Activated T-cell treated with anti-CD3 and anti-CD28 coated beads for 1 hour (primary cell): ENCODE measurements at regions not wholly inside any gene's neighbourhood (a gene's known extent, or its start where the extent isn't known, plus 50 kb on each side); places are given as distances from the start of the nearest gene placed in this dataset.

Experiments used
- DNase-seq: peaks from one replicate; pipeline ENCODE4 v3.0.0-alpha.2; 2020; ENCODE audit warnings: low read depth

DNA sequence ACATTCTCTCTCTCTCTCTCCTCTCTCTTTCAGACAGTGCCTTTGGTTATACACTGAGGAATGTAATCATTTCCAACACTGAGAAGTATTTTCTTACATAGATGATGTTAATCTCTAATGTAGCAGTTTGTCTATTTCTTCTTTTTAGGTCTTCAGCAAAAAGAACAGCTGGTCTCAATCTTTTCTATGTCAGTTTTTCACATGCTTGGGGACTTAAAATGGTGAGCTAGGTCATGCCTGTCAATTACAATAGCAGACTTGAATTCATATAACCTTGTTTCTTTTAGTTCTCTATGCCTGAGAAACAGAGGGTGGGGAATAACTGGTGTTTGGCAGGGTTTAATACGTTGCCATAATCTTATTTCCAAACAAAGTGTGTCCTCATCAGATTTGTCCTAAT, 786.2 kb downstream of the SQOR start:
- no peak for DNase-seq

DNA sequence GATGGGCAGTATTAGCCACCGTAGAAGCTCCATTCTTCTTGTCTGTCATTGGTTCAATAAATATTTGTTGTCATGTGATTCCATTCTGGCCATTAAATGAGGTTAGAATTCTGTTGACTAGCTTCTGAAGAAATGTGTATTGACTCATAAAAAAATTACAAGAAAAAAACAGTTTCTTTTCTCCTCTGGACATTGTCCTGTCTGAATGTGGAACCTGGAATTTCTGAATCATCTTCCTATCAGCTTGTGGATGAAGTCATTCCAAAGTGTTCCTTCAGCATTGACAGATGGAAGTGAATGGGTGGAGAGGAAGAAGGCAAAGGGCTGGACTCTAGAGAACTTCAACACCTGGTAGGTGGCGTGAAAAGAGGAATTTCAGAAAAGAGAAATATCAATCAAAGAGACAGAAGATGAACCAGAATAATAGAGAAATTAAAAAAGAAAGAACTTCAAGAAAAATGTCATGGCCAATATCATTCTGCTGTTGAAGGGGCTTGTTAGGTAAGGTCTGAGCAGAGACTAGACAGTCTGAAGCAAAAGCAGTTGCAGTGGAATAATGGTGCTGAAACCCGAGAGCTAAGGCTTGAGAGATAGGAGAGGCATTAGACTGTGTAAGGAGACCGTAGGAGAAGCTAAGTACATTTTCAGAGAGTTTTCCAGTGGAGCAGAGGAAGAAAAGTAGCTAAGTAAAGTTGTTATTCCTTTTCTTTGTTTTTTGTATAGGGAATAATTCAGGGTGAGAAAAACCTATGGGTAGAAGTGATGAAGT, 806.6 kb downstream of the SQOR start:
- DNase-seq, result no peak

DNA sequence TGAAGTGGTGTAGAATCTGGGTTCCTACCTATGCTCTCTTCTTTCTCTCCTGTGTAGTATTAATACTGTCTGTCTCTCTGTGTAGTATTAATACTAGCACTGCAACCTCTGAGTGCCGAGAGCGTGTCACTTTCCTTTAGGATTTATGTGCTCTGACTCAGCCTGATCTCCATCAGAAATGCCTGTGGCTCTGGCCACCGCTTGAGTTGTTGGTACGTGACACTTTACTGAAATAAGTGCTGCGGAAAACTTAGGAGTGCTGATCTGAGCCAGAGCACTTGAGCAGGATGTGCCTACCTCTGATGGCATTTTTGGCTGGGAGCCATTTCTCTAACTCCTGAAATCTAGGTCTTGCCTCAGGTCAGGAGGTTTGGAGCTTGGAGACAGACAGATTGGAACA, 807.4 kb downstream of the SQOR start:
- DNase-seq, result no peak

DNA sequence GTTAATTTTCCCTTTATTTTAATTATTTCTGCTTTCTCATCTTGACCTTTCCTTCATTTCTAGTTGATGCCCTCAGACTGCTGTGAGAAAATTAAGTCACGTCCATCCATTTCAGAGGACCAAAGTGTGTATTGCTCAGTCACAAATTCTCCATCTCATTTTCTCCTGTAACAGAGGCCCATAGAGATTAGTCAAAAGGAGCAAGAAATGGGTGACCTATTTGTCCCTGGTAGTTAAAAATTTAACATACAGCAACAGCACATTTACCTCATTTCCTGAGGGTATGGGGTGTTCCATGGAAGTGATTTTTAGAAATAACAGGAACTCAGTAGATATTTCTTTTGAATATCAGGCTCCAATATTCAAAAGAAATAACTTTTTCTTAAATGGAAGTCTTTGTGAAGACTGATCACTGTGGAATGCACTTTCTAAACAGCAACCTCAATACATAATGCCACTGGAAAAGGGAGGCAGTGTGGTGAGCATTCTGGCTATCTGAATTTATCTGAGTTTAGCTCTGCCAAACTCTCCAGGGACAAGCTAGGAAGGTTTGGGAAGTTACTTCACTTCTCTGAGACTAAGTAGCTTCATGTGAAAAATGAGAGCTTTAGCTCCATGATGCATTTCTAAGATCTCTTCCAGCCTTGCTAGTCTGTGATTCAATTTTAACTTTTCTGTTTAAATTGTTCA, 808.2 kb downstream of the SQOR start:
- DNase-seq, result no peak

DNA sequence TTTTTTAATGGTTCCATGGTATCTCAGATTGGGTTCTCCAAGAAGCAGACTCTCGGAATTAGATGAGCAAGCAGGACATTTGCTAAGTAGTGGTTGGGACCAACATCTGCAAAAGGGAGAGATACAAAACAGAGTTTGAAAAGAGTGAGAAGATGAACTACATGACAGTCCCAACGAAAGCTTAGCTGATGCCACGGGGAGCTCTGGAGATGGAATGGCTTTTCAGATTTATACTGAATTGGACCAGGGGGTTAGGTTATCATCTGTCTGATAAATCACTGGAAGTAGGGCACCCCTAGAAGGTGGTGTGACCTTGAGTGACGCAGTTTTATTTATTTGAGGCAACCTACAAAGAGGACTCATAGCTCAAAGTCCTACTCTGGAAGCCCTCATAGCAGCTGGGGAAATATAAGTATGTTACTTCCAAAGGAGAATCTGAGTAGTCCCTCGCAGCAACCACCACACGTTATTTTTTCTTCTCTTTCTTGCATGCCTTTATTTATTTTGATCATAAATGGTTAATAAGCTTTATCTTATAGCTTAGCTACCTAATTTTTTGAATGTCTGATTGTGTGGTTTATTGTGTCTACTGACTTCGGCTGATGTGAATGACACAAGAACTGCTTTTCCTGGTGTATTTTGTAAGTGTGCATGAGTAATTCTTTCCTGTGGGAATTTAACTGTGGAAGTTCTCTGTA, 815.4 kb downstream of the SQOR start:
- DNase-seq, result no peak

DNA sequence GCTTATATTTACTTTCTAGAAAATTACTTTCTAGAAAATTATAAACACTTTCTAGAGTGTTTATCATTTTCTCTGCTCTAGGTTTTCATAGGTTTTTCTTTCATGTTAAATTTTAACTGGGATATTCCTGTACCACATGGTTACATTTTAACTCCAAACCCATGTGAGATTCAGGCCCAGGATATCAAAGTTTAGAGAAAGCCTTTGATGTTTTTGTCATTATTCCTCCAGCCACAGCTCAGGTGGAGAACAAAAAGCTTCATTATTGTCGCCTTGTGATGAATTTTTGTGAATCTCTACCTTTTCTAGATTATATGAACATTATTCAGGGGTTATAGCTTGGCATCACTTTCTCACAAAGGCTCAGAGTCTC, 816.0 kb downstream of the SQOR start:
- DNase-seq, result no peak

DNA sequence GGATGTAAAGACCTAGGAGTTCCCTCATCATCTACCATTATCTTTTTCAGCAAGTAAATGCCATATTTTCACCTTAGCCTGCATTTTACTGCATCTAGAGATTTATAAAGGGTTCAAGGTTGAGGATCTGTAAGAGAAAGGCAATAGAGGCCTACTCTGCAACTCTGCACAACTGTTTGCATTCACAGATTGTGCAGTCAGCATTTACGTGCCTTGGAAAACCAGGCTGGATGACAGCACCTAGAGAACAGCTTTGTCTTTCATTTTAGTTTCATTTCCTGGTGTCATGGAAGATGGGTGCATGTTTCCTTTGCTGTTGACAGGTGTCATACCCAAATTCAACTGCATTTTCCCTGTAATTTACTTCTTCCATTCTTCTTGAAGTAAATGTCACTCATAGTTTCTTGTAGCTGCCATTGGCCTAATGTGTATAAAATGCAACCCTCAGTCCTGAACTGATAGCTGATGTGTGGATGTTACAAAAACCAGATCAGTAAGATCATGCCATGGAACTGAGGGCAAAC, 817.5 kb downstream of the SQOR start:
- DNase-seq, result no peak

DNA sequence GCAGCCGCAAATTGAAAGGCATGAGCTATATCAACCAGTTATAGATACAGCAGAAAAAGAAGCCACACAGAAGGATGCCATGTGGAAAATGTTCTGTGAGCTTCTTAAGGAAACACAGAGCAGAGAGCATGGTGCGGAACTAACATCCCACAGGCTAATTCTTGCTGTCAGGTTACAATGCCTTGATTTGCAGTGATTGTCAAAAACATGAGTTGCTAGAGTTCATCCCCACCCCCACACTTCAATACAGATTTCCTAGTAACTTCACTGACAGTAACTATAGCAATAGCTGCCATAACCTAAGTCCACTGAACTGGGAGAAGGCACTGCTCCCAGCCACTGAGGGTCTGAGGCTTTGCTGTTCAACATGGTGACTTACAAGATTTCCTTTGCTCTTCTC, 821.6 kb downstream of the SQOR start:
- no peak for DNase-seq

DNA sequence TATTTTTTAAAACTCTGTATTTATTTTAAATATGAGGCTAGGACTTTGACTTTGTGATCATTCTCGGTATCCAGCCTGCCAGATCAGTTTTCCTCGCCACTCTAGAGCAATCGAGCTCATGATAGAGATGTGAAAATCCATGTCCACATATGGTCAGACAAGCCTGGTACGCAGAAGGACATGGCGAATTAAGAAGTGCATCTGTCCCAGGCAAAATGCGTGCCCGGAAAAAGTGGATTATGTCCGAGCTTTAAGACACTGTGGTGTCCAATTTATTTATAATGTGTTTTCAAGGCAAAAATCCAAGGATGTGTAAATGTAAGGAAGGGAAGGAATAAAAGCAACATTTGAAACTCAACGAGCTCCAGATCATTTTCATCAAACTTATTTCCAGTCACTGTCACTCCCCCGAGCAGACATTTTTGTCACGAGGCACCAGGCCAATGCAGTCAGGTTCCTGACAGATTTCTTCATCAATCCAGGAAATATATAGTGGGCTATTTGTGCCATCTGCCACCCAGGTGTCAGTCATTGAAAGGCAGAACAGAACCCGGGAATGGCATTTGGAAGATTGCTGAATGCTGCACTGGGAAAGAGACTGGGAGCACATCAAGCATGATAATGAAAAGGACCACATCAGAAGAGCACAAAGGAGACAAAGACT, 825.7 kb downstream of the SQOR start:
- DNase-seq, result no peak

DNA sequence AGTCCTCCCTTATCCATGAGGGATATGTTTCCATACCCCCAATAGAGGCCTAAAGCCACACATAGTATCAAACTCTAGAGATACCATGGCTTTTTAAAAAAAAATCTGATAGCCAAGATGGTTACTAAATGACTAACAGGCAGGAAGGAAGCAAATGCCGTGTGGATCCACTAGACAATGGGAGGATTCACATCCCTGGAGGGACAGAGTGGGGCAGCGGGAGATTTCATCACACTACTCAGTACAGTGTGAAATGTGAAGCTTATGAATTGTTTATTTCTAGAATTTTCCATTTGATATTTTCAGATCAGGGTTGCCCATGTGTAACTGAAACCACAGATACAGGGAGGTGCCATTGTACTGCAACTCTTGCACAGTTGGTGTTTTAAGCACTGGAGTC, 826.6 kb downstream of the SQOR start:
- DNase-seq, result no peak

DNA sequence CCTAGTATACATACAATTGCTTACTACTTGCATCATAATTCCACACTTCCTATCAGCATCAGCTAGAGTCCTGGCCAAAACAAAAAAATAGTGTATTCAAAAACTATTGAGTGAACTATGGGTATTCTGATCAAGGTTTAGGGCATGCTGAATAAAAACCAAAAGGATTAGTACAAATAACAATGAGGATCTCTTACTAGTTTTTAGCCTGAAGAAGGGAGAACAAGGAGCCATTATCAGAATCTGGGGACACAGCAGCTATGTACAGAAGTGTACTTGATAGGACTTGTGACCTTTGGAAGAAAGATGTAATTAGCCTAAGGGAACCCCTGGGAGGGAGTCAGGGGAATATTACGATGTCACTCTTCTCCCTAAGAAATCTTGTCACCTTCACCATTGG, 832.2 kb downstream of the SQOR start:
- no peak for DNase-seq

DNA sequence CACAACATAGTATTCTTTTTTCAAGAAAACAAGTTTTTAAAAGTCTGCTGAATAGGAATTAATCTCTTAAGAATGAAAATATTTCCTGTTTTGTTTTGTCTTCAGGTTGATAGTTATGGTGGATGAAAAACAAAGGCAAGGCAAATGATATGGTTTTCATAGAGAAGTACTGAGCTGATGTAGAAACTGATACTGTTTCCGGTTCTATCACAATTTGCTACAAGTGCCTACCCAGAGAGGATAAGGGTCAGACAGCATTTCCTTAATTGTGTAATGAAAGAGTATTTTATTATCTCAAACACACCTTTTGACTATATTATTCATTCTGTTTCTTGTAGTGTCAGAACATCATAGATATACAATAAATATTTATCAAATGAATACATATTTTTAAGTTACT, 836.3 kb downstream of the SQOR start:
- no peak for DNase-seq

DNA sequence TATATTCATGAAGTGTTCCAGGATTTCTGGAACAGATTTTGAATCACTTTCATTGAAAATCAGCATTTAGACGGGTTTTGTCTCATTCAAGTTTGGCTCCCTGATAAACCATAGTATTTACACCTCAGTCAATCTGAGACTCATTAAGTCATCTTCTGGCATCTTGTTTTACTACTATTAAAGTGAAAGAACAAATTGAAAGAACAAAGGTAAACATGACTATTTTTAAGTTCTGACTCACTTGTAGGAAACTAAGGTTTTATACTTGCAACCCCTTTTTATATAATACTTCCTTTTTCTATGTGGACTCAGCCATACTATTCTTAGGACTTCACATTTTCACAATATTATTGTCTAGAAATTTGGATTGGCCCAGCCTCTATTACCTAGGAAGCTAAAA, 854.4 kb downstream of the SQOR start:
- no peak for DNase-seq

DNA sequence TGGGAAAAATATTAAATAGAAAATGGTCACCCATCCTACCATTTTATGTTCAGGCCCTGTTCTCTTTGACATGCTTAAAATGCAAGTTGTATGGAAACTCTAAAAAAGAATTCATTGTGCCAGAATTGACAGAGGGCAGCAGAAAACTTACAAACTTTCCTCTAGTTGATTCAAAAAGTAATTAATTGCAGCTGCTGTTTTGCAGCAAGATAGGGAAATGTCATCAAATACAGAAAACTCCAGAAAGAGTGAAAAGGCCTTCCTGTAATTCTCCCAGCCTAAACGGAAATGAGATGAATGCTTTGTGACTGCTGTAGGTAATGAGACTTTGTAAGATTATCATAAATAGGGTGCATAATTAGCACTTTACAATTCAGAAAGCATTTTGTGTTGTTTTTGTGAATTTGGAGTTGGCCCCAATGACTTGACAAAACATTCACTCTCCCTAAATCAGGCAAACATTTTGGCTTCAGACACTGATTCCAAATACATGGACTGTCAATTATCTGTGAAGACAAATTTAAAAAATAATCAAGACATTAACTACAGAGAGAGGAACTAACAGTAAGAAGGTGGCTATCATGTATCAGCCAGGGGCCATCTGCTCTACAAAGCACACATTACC, 861.8 kb downstream of the SQOR start:
- DNase-seq, result no peak

DNA sequence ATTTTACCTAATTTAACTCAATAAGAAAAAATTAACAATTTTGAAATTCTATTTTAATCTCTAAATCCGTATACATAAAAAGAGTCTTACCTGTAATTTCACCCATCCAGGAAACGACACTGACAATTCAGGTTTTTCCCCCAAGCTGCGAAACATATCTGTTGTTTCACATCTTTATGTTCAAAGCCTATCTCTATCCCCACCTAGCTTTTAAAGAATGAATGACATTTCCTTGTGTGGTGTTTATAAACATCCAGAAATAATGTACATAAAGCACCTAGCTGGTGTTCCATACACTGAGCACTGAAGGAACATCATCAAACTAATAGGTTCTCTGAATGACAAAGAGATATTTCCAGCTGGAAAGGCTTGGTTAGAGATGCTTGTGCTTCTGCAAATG, 867.8 kb downstream of the SQOR start:
- no peak for DNase-seq

DNA sequence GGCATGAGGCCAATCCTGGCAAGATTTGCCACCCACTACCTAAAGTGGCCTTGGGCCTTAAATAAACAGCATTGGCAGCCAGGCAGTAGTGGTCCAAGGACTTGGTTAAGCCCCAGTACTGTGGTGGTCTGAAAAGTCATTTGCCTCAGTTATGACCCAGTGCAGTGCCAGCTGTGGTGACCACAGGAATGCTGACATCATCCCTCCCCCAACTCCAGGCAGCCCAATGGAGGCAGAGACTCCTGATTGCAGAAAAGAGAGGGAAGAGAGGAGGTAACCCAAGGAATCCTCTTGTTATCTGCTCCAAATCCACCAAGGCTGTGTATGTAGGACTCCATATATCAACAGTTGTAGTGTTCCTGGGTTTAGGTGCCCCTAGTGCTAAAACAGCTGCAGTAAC, 883.6 kb downstream of the SQOR start:
- DNase-seq, result no peak

DNA sequence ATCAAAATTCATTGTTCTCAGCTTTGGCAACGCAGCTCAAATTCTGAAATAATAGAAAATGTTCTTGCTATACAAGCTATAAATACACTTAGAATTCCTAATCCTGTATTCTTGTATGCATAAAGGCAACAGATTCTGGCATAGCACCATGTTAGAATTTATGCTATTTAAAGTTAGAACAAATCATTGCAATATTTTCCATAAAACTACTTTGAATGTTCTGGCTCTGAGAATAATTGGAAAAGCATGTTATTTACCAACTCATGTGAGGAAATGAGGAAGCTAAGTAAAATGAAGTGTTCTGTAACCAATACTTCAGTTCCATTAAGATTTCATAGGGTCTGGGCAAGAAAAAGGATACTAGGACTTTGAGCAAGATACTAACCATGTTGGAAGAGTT, 888.9 kb downstream of the SQOR start:
- no peak for DNase-seq

DNA sequence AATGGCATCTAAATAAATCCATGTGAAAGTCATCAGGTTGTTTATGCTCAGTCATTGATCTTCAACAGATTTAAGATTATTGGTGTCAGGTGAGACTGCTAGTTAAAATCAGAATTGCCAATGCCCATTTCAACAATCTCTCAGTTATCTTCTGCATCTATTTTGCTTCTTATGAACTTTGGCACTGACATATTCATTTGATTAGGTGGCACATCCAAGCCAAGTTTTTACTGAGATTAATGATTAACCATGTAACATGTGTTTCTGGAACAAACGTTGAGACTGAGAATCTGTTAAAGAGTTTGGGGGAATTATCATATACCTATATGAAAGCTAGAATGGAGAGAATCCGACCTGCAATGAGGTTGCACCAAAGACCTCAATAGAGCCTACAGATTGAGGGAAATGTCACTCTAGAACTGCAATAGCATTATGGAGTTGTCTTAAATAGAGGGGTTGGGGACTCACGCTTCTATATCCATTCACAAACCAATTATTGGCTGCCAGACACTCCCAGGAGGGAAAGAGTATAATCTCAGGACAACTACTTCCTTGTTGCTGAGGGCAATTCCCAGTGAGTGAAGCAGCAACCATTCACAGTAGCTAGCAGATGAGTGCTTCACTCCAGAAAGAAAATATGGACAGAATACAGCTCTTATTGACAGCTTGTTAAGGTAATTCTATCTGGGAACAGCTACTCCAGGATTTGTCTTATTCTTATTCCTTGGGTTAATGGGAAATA, 891.3 kb downstream of the SQOR start:
- DNase-seq, result no peak

DNA sequence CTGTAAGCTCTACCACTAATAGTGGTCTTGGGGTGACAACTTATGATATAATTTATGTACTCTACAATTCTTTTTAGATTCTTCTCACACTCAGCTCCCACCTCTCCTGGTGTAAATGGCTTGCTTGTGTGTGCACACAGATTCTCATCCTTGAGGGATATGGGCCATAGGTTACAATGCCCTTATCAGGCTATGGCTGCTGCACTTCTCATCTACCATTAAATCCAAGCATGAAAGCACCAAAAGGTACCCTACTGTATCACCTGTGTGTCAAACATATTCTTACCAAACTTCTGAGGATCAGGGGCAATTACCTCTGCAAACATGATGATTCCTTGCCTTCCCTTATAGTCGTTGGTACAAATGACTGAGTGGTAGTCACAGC, 891.9 kb downstream of the SQOR start:
- DNase-seq, result no peak

DNA sequence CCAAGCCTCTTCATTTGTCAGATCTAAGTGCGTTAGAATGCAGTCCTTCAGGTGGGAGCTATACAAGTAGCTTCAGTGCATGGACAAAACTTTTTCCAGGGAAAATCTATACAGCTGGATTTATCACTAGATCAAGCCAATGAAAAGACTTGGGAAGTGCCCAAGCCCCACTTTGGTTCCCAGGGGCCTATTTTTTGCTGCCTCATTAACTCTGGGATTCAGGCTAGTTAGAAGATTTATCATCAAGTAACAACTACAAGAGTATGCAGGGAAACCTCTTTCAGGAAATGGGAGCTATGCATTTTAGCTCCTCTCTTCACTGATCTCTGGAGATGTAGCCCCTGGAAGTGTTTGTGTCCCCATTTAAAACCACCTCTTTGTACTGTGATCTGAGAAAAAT, 908.8 kb downstream of the SQOR start:
- no peak for DNase-seq

DNA sequence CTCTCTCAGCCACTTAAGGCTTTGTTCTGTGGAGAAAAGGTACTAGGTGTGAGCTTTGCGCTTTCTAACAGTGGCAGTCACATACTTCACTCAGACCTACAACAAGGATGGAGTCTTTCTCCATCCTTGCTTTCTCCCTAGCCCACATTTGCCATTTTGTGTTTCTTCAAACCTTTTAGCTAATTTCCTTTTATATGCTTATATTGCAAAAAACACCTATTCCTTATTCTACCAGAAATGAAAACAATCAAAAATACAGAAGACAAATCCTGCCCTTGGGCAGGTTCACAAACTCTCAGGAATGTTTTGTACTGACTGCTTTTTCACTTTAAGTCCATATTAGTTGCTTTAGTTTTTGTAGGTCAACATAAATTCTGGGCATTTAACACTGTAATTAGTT, 914.2 kb downstream of the SQOR start:
- DNase-seq, result no peak

DNA sequence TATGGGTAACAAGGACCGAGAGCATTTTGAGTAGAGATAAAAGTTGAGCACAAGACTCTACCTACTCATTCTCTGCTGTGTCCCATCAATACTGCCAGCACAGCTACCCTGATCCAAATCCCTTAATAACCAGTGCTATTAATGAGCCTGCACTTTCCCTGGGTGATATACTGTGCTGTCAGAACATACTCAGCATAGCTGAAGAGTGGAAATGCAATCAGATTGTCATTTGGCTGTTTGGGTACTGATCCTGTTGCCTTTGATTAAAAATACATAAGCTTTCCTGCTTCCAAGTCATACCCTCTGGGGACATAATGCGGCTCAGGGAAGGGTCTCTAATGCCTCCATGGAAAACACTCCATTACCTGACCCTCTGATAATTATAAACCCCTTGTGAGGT, 917.5 kb downstream of the SQOR start:
- no peak for DNase-seq
